Colon (tissue), 2 donors: ENCODE measurements at regions not wholly inside any gene's neighbourhood (a gene's known extent, or its start where the extent isn't known, plus 50 kb on each side); places are given as distances from the start of the nearest gene placed in this dataset.

ENCODE experiments used
- FAIRE-seq: peaks from 2 replicates; lab custom pipeline; 2012; peaks lifted over from hg19 to GRCh38; lab: Jason Lieb, UNC
- donor health status: control.
- donor health status: control.

GRCh38 chr14:65877624-65878023 lies 465.1 kb downstream of the FUT8 start:
- no peak for FAIRE-seq

GRCh38 chr14:65878586-65878985 lies 466.1 kb downstream of the FUT8 start:
- FAIRE-seq: no peak

GRCh38 chr14:65879248-65880009 lies 466.9 kb downstream of the FUT8 start:
- no peak for FAIRE-seq

- no peak for FAIRE-seq
These were observed 468.0 kb downstream of the FUT8 start for GRCh38 chr14:65880507-65880906.

GRCh38 chr14:65881642-65882041 lies 469.1 kb downstream of the FUT8 start:
- no peak for FAIRE-seq

- no peak for FAIRE-seq
These were observed 476.1 kb downstream of the FUT8 start for GRCh38 chr14:65888677-65889076.

- no peak for FAIRE-seq
These were observed 479.8 kb downstream of the FUT8 start for GRCh38 chr14:65892315-65892714.

- FAIRE-seq: no peak
These were observed 487.6 kb downstream of the FUT8 start for GRCh38 chr14:65900164-65900563.

GRCh38 chr14:65901595-65901994 lies 489.1 kb downstream of the FUT8 start:
- FAIRE-seq: no peak

GRCh38 chr14:65904988-65905387 lies 492.5 kb downstream of the FUT8 start:
- FAIRE-seq: no peak

- no peak for FAIRE-seq
These were observed 493.8 kb downstream of the FUT8 start for GRCh38 chr14:65906344-65906743.

- FAIRE-seq: no peak
These were observed 494.4 kb downstream of the FUT8 start for GRCh38 chr14:65906948-65907347.

GRCh38 chr14:65910108-65910786 lies 497.7 kb downstream of the FUT8 start:
- FAIRE-seq: no peak

GRCh38 chr14:65915125-65915524 lies 502.6 kb downstream of the FUT8 start:
- no peak for FAIRE-seq

GRCh38 chr14:65916055-65916454 lies 503.5 kb downstream of the FUT8 start:
- FAIRE-seq: no peak

- FAIRE-seq: no peak
These were observed 508.5 kb downstream of the FUT8 start for GRCh38 chr14:65920996-65921395.

- no peak for FAIRE-seq
These were observed 509.6 kb downstream of the FUT8 start for GRCh38 chr14:65922142-65922541.

- FAIRE-seq: no peak
These were observed 514.0 kb downstream of the FUT8 start for GRCh38 chr14:65926504-65926903.

GRCh38 chr14:65926935-65927700 lies 514.6 kb downstream of the FUT8 start:
- no peak for FAIRE-seq

GRCh38 chr14:65927931-65928356 lies 515.4 kb downstream of the FUT8 start:
- no peak for FAIRE-seq

- FAIRE-seq: no peak
These were observed 516.5 kb downstream of the FUT8 start for GRCh38 chr14:65928995-65929394.

- no peak for FAIRE-seq
These were observed 521.0 kb downstream of the FUT8 start for GRCh38 chr14:65933400-65934069.

GRCh38 chr14:65934070-65934435 lies 521.5 kb downstream of the FUT8 start:
- no peak for FAIRE-seq
